GM18867 (cell line): ENCODE measurements at regions not wholly inside any gene's neighbourhood (a gene's known extent, or its start where the extent isn't known, plus 50 kb on each side); places are given as distances from the start of the nearest gene placed in this dataset.

ENCODE experiments used
- ATAC-seq: cut with Tn5 transposase; IDR thresholded peaks from one replicate; pipeline ENCODE4 v1.9.1; 2021; ENCODE audit warnings: mild to moderate bottlenecking, moderate library complexity; ENCODE audit not compliant: unreplicated experiment

DNA sequence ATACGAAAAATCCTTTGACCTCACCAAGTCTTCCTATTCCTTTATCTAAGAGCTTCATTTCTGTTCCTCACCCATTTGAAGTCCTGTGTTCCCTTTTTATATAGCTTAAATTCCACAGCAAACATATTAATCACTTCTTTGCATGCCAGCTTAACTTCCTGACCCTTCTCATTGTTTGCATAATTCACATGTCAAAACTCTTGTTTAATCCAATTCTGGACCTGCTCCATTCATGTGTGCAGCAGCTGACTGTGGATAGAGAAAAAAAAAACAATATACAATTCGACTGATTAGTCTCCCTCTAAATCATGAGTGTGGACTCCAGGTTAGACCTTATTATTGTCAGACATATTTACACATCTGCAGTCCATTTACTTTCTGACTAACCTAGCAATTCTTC is 991.2 kb upstream of the TENM4 start:
- ATAC-seq = no peak

DNA sequence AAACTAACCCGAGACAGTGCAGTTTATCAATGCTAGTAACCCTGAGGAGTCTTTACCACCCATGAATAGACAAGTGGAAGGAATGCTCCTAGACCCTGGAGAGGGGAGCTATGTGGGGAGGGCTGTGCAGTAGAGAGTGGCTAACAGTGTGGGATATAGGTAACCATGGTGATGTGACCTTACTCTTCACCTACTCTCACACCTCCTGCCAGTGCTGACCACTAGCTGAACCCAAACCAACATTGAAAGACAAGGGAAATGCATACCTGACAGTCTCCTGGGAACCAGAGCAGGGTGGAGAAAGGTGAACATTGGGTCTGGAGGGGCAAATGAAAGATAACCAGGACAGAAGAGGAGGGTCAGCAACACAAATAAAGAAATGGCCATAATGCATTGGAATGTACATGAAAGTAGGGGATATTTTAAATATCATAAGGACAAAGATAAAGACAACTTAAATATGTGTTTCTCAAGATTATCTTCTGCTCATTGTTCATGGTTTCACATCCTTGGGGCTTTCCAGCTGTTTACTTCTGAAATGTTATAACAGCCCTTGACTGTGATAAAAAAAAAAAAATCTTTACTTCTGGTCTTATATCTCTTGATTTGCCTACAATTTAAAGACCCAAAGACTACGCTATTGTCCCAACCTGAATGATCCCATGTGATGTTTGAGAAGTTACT is 983.3 kb upstream of the TENM4 start:
- peak; percentile 64 for ATAC-seq

DNA sequence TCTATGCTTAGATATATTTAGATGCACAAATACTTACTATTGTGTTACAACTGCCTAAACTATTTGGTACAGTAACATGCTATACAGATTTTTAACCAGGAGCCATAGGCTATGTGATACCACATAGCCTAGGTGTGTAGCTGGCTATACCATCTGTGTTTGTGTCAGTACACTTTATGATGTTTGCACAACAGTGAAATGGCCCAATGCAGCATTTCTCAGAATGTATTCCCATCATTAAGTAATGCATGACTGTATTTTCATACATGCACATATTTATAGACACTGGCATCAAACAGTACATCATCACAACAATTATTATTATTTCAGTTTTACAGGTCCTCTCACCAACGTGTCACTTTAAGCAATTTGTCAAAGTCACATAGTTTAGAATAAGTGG is 979.5 kb upstream of the TENM4 start:
- ATAC-seq = no peak

DNA sequence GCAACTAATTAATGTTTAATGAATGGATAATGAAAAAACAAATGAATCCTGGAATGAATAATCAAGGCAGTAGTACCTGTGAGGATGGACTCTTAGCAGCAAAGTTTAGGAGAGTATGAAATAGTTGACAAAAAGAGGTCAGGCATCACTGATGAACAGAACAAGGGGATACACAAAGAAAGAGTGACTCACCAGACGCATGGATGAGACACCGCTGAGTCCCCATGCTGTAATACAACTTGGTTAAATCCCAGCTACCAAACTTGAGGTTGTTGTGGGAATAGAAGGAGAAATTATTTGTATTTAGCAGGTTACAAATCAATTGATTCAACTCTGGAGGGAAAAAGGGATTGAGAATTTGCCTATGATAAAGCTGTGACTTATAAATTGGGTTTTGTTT is 976.9 kb upstream of the TENM4 start:
- no peak for ATAC-seq

DNA sequence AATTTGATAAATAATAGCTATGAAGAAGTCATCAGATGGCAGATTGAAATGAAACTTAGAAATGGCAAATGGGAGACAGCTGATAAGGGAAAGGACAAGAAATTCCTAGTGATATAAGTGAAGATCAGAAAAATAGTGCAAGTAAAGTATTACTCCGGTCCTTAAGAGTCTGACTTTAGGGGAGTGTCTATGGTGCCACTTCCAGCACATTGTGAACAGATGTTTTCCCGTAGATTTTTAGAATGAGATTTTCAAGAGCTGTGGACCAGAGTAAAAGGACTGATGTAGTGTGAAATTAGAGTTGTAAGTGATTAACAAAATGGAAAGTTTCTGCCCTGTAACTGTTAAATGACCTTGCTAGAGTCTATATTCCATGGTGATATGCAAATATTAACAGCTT is 974.8 kb upstream of the TENM4 start:
- no peak for ATAC-seq

DNA sequence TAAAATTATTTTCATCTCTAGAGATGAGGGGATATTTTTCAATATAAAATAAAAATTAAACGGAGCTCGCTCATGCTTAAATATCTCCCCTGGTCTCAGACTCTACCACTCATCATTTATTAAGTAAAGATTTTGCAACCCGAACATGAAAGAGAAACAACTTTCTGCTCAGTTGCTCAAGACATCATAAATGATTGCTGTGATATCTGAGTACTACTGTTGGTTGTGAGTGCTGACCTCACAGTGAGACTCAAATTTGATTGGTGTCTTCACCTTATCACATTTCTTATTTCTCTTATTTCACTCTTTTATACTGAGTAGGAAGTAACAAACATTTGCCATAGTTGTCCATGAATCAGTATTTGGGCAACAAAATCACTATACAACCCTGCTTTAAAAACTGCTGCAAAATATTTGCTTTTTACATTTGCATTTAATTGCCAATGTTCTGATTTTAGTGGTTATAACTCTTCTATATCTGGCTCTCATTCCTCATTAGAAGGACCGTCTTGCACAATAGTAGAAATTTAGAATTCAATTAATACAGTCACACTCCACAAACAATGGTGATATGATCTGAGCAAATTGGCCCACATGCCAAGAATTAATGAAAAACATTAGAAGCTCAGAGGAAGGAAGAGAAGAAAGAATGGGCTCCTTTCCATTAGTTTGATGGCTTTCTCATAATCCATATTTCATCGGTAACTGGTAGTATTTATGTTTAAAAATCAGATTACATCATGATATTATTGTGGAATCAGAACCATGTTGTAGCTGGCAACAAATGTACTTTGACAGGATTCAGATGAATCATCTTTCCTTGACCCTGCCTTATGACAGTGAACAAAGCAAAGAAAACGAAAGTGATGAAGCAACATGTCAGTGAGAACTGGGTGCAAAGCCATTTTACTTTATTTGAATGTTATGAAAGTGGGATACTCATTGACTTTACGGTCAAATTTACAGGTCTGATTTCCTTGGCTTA is 973.6 kb upstream of the TENM4 start:
- no peak for ATAC-seq

DNA sequence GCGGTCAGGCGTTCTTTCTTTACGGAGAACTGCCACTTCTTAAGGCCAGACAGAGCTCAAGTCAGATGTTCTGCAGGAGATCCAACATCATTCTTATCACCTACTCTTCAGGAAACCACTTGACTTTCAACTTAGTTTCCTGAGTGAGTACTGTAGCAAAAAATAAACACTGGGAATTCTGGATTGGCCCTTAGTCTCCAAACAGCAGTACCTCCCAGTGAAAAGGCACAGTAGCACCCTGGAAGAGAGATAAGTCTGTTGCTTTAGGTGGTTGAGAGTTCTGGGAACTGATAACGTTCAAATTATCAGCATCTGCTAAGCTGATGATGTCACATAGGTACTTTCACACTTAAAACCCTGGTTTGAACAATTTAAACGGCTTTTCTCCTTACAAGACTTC is 971.8 kb upstream of the TENM4 start:
- no peak for ATAC-seq

DNA sequence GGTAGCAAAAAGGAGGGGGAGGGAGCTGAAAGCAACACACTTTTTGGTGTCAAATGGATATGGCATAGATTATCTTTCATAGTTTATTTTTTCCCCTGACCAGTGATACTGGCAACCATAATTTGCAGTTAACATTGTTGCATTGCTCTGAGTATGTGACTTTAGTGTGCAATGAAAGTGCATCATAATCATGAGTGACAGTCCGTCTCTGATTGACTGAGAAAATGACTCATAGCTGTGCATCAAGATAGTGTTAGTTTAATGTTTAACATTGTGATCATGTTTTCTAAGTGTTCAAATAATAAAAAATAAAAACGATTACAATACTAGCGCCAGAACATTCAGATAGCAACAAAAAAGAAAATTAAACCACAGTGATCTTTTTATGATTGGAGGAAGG is 952.4 kb upstream of the TENM4 start:
- no peak for ATAC-seq

DNA sequence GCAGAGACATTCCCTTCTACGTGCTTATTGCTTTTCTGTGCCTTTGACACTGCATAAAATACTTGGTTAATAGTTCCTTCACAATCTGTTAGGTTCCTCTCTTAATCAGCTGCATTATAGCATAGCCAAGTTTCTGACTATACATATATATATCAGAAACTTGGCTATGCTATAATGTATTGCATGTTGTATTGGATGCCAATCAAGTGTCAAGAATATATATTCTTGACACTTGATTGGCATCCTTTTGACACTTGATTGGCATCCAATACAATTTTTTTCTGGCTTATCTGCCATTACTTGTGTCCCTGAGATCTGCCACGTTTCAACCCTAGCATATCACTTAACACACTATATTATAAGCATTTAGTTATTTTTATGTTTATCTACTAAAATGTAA is 949.7 kb upstream of the TENM4 start:
- no peak for ATAC-seq

DNA sequence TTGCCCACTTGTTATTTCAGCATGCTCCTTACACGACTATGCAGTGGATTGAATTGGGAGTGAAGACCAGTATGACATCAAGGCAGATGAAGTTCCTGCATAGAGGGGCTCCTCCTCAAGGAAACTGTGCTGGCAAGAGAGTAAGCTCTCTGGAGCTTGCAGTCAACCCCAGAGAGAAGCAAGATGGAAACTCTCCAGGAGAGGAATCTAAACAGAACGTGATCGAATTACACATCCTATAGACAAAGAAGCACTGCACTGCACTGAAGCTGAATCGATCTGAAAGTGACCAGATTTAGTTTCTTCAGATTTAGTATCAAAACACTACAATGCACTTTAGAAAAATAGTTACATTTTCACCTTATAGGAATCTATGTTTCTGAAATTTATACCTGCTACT is 947.7 kb upstream of the TENM4 start:
- no peak for ATAC-seq

DNA sequence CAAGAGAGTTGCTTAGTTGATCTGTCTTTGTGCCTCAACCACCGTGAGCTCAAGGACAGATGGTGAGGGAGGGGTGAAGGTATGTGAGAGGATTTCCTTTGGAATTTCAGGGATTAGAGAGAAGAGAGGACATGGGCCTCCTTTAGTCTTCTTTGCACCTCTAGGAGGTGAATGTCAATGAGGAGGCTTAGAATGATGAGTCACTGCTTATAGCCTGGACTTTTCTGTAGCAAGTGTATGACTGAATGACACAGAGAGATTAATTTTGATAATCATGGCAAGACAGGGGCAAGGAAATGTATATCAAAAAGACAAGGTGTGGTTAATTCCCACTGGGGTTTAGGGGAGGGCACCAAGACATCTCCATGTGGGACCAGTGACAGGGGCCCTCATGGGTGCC is 947.3 kb upstream of the TENM4 start:
- no peak for ATAC-seq

DNA sequence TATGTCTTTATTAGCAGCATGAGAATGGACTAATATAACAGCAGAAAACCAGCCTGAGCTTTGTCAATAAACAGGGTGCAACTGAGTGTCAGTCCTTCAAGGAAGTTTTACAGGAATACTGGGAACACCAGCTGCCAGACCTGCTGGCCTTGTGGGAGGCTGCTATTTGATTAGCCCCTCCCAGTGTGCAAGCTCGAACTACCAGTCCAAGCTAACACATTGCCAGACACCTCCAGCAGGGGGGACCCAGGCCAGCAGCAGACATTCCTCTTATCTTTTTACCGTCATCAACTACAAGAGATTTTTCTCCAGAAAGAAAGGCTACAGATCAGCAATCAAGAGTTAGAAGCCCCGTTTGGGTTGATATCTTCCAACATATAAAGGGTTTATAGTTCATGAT is 942.8 kb upstream of the TENM4 start:
- no peak for ATAC-seq

DNA sequence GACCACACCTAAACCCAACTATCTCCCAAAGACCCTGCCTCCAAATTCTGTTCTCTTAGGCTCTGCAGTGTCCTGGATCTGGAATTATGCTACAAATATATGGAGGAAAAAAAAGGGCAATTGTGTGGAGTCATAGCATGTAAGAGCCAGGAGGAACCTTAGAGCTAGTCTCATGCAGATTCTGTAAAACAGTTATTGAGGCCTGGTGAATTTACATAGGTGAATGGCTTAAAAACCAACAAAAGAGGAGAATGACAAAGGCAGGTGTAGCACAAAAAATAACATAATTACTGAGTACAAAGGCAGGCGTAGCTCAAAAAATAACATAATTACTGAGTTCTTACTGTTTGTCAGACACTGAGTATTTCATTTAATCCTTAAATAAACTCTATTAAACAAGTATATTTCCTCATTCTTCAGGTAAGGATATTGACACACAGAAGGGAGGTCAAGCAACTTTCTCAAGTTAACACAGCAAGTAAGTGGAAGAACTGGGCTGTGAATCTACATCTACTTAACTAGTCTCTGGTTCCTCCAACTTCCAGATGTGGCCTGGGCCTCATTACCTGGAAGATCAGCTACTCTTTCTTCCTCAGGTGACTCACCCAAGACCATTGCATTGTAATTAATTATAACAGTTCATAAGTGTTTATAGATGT is 938.9 kb upstream of the TENM4 start:
- ATAC-seq = no peak

DNA sequence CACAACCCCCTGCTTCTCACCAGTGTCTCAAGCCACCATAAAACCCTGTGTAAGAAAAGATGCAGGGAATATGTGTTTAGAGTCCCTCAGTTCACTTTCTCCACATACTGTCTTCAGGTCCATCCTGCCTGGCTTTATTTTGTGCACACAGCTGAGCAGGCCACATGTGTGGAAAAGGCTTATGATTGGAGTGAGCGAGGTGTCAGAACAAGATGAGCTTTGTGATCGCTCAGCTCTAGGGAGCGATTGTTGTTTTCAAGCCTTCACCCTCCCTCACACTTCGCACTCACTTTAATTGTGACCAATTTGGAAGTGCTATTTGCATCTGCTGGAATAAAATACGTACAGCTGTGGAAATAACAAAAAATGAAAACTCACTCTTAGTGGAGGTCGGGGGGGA is 931.1 kb upstream of the TENM4 start:
- no peak for ATAC-seq

DNA sequence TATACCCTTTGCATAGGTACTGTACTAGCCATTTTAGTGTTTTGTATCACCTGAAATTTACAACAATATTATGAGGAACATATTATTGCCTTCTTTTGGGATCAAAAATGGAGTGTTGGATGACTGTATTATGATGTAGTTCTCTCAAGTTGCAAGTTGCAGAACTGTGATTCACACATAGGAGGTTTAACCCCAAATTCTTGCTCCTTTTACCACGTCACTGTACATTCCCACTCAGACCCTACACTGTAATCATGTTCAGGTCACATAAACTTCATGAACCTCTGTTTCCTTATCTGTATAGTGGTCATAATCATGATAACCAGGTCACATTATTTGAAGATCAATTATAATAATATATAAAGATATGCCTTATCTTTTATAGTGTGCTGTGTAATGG is 925.1 kb upstream of the TENM4 start:
- no peak for ATAC-seq

DNA sequence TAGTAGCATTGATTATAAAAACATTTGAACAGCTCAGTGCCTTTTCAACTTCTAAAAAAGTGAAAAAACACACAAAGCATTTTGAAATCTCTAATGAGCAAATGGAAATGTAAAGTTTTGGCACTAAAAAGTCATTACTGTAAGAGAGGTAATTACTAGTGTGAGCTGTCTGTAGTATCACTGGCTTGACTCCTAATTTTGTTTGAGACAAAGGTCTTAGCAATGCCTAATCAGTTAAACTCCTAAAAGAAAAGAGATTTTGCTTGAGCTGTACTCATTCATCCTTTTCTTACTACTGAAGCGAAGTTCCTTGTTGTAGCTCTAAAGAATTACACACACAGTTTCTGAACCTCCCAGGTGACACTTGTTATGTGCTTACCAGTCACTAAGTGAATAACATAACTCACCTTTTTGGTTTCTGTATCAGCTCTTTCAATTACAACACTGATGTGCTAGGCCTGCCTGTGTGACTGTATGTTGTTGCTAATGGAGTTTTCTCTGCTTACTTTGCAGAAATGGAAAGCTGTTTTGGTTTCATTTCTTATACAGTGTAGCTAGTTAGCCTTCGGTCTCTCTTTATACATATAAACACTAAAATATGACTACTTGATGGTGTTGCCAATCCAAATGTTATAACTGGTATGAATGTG is 924.4 kb upstream of the TENM4 start:
- peak; percentile 90 for ATAC-seq

DNA sequence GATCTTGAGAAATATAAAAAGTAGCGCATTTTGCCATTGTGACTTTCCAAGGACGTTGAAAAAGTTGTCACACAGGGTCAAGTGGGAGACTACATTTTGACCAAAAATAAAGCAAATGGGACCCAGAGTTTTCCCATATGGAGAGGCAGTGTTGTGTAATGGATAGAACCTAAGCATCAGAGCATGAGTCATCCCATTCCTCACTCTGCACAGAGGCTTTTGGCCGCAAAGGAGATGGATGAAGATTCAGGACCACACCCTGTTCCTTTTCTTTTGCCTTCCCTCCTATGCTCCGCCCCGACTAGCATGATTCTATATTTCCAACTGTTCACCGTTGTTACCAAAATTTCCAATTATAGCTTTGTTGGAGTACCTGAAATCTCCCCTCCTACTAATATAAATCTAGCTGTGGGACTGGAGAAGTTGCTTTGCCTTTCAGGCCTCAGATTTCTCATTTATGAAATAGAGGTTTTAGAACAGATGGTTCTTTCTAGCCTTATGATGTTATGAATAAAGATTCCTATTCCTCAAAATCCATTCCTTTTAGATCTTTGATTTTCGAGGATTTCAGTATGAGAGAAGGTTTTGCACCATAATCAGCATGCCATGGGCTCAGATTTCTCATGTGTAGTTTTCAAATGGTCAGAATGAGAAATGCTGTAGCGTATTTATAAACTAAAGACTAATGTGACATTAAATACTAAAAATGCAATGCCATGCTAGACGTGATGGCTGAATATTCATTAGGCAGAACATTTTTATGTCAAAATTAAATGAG is 921.9 kb upstream of the TENM4 start:
- no peak for ATAC-seq

DNA sequence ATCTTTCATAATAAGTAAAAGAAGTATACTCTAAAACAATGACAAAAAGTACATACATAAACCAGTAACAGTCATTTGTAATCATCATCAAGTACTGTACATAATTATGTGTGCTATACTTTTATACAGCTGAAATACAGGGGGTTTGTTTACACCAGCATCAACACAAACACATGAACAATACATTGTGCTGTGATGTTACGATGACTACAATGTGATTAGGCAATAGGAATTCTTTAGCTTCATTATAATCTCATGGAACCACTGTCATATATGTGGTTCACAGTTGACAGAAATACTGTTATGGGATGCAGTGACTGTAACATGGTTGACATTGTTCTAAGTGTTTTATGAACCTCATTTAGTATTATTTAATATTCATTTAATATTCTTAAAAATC is 914.4 kb upstream of the TENM4 start:
- ATAC-seq = no peak

DNA sequence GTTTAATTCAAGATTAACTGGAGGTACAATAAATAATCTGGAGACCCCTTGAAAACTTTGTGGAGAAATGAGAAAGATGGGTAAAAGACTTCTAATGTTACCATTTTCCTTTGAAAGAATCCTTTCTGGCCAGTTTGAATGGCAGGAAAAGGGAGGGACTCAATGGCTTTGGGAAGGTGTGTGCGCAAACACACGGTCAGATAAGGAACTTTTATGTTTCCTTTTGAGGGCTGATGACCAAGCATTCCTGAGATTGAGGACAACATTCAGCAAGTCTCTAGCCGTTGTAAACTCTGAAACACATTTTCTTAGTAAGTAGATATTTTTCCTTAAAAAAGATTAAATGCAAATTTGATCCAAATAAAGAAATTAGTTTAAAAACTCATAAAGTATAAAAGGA is 909.7 kb upstream of the TENM4 start:
- ATAC-seq = no peak

DNA sequence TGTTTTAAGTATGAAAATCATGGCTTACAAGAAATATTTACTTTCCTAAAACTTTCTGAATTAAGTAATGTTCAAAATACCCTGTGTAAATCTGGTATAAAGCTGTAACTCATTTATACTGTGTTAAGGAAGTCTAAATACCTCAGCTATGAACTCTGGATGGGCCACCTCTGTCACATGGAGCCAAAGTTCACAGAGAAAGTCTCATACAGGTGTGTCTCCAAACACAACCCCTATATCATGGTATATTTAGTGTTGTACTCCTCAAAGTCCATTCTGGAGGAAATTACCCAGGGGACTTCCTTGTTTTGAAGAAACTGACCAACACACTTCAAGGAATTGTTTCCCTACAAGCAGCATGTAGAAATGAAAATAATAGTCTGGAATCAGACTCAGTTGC is 909.2 kb upstream of the TENM4 start:
- ATAC-seq = no peak
